Ascending aorta (tissue), 2 donors: ENCODE measurements at regions not wholly inside any gene's neighbourhood (a gene's known extent, or its start where the extent isn't known, plus 50 kb on each side); places are given as distances from the start of the nearest gene placed in this dataset.

Source experiments
- DNase-seq, 2 donors: peaks; one replicate each; pipeline ENCODE4 v3.0.0-alpha.2; 2019; ENCODE audit warnings: low spot score in 2 of 2
- H3K27ac ChIP-seq, 2 donors: fragments of 200-600 bp; sonication (generic); one replicate each; pipeline ENCODE4 v1.5.1; 2016 to 2017; ENCODE audit warnings: mild to moderate bottlenecking in 1 of 2
- H3K27me3 ChIP-seq: fragments of 200-600 bp; sonication (generic); one replicate; pipeline ENCODE4 v1.5.1; 2017
- H3K36me3 ChIP-seq, 2 donors: fragments of 200-600 bp; sonication (generic); one replicate each; pipeline ENCODE4 v1.5.1; 2016
- H3K4me1 ChIP-seq, 2 donors: fragments of 200-600 bp; sonication (generic); one replicate each; pipeline ENCODE4 v1.5.1; 2016 to 2017; ENCODE audit warnings: mild to moderate bottlenecking in 1 of 2
- H3K4me3 ChIP-seq, 2 donors: fragments of 200-600 bp; sonication (generic); one replicate each; pipeline ENCODE4 v1.5.1; 2016 to 2017; ENCODE audit warnings: mild to moderate bottlenecking in 1 of 2
- H3K9me3 ChIP-seq, 2 donors: fragments of 200-600 bp; sonication (generic); one replicate each; pipeline ENCODE4 v1.5.1; 2016
- CTCF ChIP-seq, 3 experiments: fragments of 200-600 bp in 2 of 3; fragments of 450-650 bp in 1 of 3; sonication (generic) in 2 of 3; IDR thresholded peaks; one replicate each; pipeline ENCODE4 v1.5.1; 2016 to 2019; ENCODE audit warnings: antibody characterized with exemption in 3 of 3, mild to moderate bottlenecking in 1 of 3, moderate library complexity in 1 of 3
- intact Hi-C: fragments of 100-400 bp; cut with DNase I; formaldehyde crosslinking; loops from one replicate; pipeline ENCODE4 v1.15.1; 2023

GRCh38 chr20:11438412-11438811, 479.3 kb upstream of the BTBD3 start:
- Histone ChIP-seq H3K27me3 (no peaks in the 10 kb centered on the region), H3K4me3 (no peak overlapping the region), H3K4me1 (no peaks in the 10 kb centered on the region), H3K36me3 (no peaks in the 10 kb centered on the region), H3K9me3 (no peaks in the 10 kb centered on the region), H3K27ac (no peak overlapping the region)
- TF ChIP-seq CTCF (IDR thresholded peaks at IDR 0.05): no peak
- DNase-seq: no peak
- intact Hi-C loops: no loop called here

- Histone ChIP-seq H3K27me3 (no peaks in the 10 kb centered on the region), H3K9me3 (no peaks in the 10 kb centered on the region), H3K27ac (no peak overlapping the region), H3K4me3 (no peak overlapping the region), H3K4me1 (no peaks in the 10 kb centered on the region), H3K36me3 (no peaks in the 10 kb centered on the region)
- no peak for DNase-seq
- intact Hi-C loops: no loop called here
- no peak for TF ChIP-seq CTCF (IDR thresholded peaks at IDR 0.05)
These were observed 474.1 kb upstream of the BTBD3 start for GRCh38 chr20:11443382-11444119.

- no peak for TF ChIP-seq CTCF (IDR thresholded peaks at IDR 0.05)
- DNase-seq: no peak
- H3K4me1 ChIP-seq: no peaks in the 10 kb centered on the region
- H3K9me3 ChIP-seq: no peaks in the 10 kb centered on the region
- no peaks in the 10 kb centered on the region for H3K36me3 ChIP-seq
- no peak overlapping the region for H3K4me3 ChIP-seq
- intact Hi-C loops: no loop called here
- H3K27me3 ChIP-seq: no peaks in the 10 kb centered on the region
- H3K27ac ChIP-seq: no peak overlapping the region
These were observed 472.5 kb upstream of the BTBD3 start for GRCh38 chr20:11445161-11445560.

GRCh38 chr20:11445891-11446290, 471.8 kb upstream of the BTBD3 start:
- H3K27me3 ChIP-seq: no peaks in the 10 kb centered on the region
- H3K4me1 ChIP-seq: no peaks in the 10 kb centered on the region
- TF ChIP-seq CTCF (IDR thresholded peaks at IDR 0.05): no peak
- no peak for DNase-seq
- H3K27ac ChIP-seq: no peak overlapping the region
- no peaks in the 10 kb centered on the region for H3K9me3 ChIP-seq
- H3K36me3 ChIP-seq: no peaks in the 10 kb centered on the region
- H3K4me3 ChIP-seq: no peak overlapping the region
- intact Hi-C loops: no loop called here

GRCh38 chr20:11447371-11448100, 470.2 kb upstream of the BTBD3 start:
- TF ChIP-seq CTCF (IDR thresholded peaks at IDR 0.05): no peak
- no peaks in the 10 kb centered on the region for H3K4me1 ChIP-seq
- DNase-seq: no peak
- no peaks in the 10 kb centered on the region for H3K9me3 ChIP-seq
- H3K27me3 ChIP-seq: no peaks in the 10 kb centered on the region
- no peak overlapping the region for H3K27ac ChIP-seq
- no peaks in the 10 kb centered on the region for H3K36me3 ChIP-seq
- intact Hi-C loops: no loop called here
- H3K4me3 ChIP-seq: no peak overlapping the region
